Liver (tissue), 8 donors: ENCODE measurements at regions not wholly inside any gene's neighbourhood (a gene's known extent, or its start where the extent isn't known, plus 50 kb on each side); places are given as distances from the start of the nearest gene placed in this dataset.

Experiments
- DNase-seq: peaks from one replicate; pipeline ENCODE4 v3.0.0-alpha.2; 2017; ENCODE audit warnings: low spot score
- H3K27ac ChIP-seq, 2 donors: one replicate each; pipeline ENCODE4 v1.7.0; 2013; ENCODE audit warnings: inconsistent platforms in 2 of 2, low read length in 2 of 2, control low read depth in 1 of 2, low read depth in 1 of 2, mild to moderate bottlenecking in 1 of 2
- H3K27me3 ChIP-seq, 4 donors: one replicate each; pipeline versions ENCODE4 v1.6.1 to v1.7.0; 2013; ENCODE audit warnings: low read length in 3 of 4, inconsistent platforms in 1 of 4, mild to moderate bottlenecking in 1 of 4, moderate library complexity in 1 of 4; ENCODE audit not compliant: control insufficient read depth in 4 of 4, insufficient read depth in 4 of 4
- H3K36me3 ChIP-seq, 4 donors: one replicate each; pipeline versions ENCODE4 v1.6.1 to v1.7.0; 2013; ENCODE audit warnings: low read length in 3 of 4, mild to moderate bottlenecking in 3 of 4, low read depth in 1 of 4, moderate library complexity in 1 of 4; ENCODE audit not compliant: control insufficient read depth in 4 of 4, insufficient read depth in 3 of 4
- H3K4me1 ChIP-seq, 4 donors: one replicate each; pipeline versions ENCODE4 v1.6.1 to v1.7.0; 2013; ENCODE audit warnings: low read length in 3 of 4, mild to moderate bottlenecking in 3 of 4, moderate library complexity in 1 of 4; ENCODE audit not compliant: control insufficient read depth in 4 of 4, insufficient read depth in 4 of 4
- H3K4me3 ChIP-seq, 3 donors: one replicate each; pipeline versions ENCODE4 v1.6.1 to v1.7.0; 2013; ENCODE audit warnings: low read length in 3 of 3, control low read depth in 1 of 3, low read depth in 1 of 3, mild to moderate bottlenecking in 1 of 3
- H3K9ac ChIP-seq, 2 donors: one replicate each; pipeline ENCODE4 v1.7.0; 2013; ENCODE audit warnings: low read length in 2 of 2, mild to moderate bottlenecking in 2 of 2, moderate library complexity in 2 of 2, control low read depth in 1 of 2, low read depth in 1 of 2
- H3K9me3 ChIP-seq, 4 donors: one replicate each; pipeline versions ENCODE4 v1.6.1 to v1.7.0; 2013; ENCODE audit warnings: low read length in 3 of 4; ENCODE audit not compliant: control insufficient read depth in 4 of 4
- ATF3 ChIP-seq: IDR thresholded peaks from 2 replicates; pipeline ENCODE4 v1.6.1; 2016; ENCODE audit warnings: antibody characterized with exemption
- FOXA1 ChIP-seq: IDR thresholded peaks from 2 replicates; pipeline ENCODE4 v1.6.1; 2016; ENCODE audit warnings: antibody characterized with exemption
- FOXA2 ChIP-seq: IDR thresholded peaks from 2 replicates; pipeline ENCODE4 v1.6.1; 2016; ENCODE audit warnings: antibody characterized with exemption
- GABPA ChIP-seq, 2 donors: IDR thresholded peaks in 1 of 2; conservative IDR thresholded peaks in 1 of 2; 2 replicates each; pipeline ENCODE4 v1.6.1; 2016; ENCODE audit warnings: antibody characterized with exemption in 2 of 2, mild to moderate bottlenecking in 1 of 2, moderate library complexity in 1 of 2
- HNF4A ChIP-seq, 2 donors: conservative IDR thresholded peaks; 2 replicates each; pipeline ENCODE4 v1.6.1; 2016; ENCODE audit warnings: antibody characterized with exemption in 2 of 2, mild to moderate bottlenecking in 2 of 2
- HNF4G ChIP-seq: IDR thresholded peaks from 2 replicates; pipeline ENCODE4 v1.6.1; 2016; ENCODE audit warnings: antibody characterized with exemption
- JUND ChIP-seq, 2 donors: IDR thresholded peaks; 2 replicates each; pipeline ENCODE4 v1.6.1; 2016; ENCODE audit warnings: antibody characterized with exemption in 2 of 2
- NR2F2 ChIP-seq: IDR thresholded peaks from 2 replicates; pipeline ENCODE4 v1.6.1; 2016; ENCODE audit warnings: antibody characterized with exemption
- RAD21 ChIP-seq, 2 donors: IDR thresholded peaks; 2 replicates each; pipeline ENCODE4 v1.6.1; 2016; ENCODE audit warnings: antibody characterized with exemption in 2 of 2, mild to moderate bottlenecking in 2 of 2
- REST ChIP-seq: IDR thresholded peaks from 2 replicates; pipeline ENCODE4 v1.6.1; 2016; ENCODE audit warnings: antibody characterized with exemption, mild to moderate bottlenecking
- RXRA ChIP-seq, 2 donors: IDR thresholded peaks; 2 replicates each; pipeline ENCODE4 v1.6.1; 2017 to 2018; ENCODE audit warnings: antibody characterized with exemption in 2 of 2, mild to moderate bottlenecking in 1 of 2
- SP1 ChIP-seq: IDR thresholded peaks from 2 replicates; pipeline ENCODE4 v1.6.1; 2018; ENCODE audit warnings: antibody characterized with exemption, mild to moderate bottlenecking
- TAF1 ChIP-seq: conservative IDR thresholded peaks from 2 replicates; pipeline ENCODE4 v1.6.1; 2016; ENCODE audit warnings: antibody characterized with exemption, mild to moderate bottlenecking
- YY1 ChIP-seq: IDR thresholded peaks from 2 replicates; pipeline ENCODE4 v1.6.1; 2016; ENCODE audit warnings: antibody characterized with exemption, mild to moderate bottlenecking
- WGBS: extraction: QIAGEN DNeasy Blood & Tissue Kit; methylation state at CpG from one replicate; pipeline ENCODE4 v1.1.7; 2013; 5-methylcytosine and 5-hydroxymethylcytosine counted together
- TF ChIP-seq, protein P1 (sequence below): IDR thresholded peaks from 2 replicates; pipeline ENCODE4 v1.6.1; 2016; ENCODE audit warnings: antibody characterized with exemption
- TF ChIP-seq, protein P2 (sequence below): IDR thresholded peaks from 2 replicates; pipeline ENCODE4 v1.6.1; 2016; ENCODE audit warnings: antibody characterized with exemption
- TF ChIP-seq, protein P3 (sequence below): fragments of 150-350 bp; IDR thresholded peaks from 2 replicates; pipeline ENCODE4 v1.5.1; 2017; ENCODE audit warnings: improper control_type of control experiment, low read depth, low read length; ENCODE audit not compliant: missing input control
- donor health status: healthy.
- donor health status: healthy.
- donor health status: healthy.
- donor health status: healthy.
- donor health status: healthy.

DNA sequence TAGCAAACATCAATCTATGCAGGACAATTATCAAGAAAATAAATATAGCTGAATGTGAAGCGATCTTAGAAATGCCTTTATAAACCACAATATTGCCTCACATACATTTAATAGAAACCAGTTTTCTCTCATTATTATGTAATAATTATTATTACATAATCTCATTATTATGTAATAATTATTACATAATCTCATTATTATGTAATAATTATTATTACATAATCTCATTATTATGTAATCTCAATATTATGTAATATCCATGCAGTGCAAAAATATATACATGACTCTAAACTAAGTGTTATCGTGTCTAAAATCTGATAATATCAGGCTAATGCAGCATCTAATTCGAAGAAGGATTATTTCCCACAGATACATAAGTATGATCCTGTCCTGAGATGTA is 563.9 kb upstream of the SEMA6A start:
- WGBS, result 87% methylated on average over 3 of the region's 3 CpGs
- DNase-seq, result no peak
- TF ChIP-seq GABPA (IDR thresholded peaks at IDR 0.05 in 1 of 2, conservative IDR thresholded peaks at IDR 0.05 in 1 of 2) (no peak), HNF4G (no peak), YY1 (no peak), ATF3 (no peak), RAD21 (IDR thresholded peaks at IDR 0.05) (no peak), FOXA1 (no peak), FOXA2 (no peak), REST (no peak), TAF1 (no peak)
- TF ChIP-seq, protein P1, sequence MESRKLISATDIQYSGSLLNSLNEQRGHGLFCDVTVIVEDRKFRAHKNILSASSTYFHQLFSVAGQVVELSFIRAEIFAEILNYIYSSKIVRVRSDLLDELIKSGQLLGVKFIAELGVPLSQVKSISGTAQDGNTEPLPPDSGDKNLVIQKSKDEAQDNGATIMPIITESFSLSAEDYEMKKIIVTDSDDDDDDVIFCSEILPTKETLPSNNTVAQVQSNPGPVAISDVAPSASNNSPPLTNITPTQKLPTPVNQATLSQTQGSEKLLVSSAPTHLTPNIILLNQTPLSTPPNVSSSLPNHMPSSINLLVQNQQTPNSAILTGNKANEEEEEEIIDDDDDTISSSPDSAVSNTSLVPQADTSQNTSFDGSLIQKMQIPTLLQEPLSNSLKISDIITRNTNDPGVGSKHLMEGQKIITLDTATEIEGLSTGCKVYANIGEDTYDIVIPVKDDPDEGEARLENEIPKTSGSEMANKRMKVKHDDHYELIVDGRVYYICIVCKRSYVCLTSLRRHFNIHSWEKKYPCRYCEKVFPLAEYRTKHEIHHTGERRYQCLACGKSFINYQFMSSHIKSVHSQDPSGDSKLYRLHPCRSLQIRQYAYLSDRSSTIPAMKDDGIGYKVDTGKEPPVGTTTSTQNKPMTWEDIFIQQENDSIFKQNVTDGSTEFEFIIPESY, result no peak
- TF ChIP-seq, protein P2, sequence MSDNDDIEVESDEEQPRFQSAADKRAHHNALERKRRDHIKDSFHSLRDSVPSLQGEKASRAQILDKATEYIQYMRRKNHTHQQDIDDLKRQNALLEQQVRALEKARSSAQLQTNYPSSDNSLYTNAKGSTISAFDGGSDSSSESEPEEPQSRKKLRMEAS, result no peak
- Histone ChIP-seq H3K9ac (no peak overlapping the region), H3K27ac (no peak overlapping the region), H3K4me1 (no peaks in the 10 kb centered on the region), H3K27me3 (peaks cover 0 to 3% (median 0%) of the 10 kb centered on the region in 4 donors), H3K9me3 (no peaks in the 10 kb centered on the region), H3K4me3 (no peak overlapping the region), H3K36me3 (no peaks in the 10 kb centered on the region)

DNA sequence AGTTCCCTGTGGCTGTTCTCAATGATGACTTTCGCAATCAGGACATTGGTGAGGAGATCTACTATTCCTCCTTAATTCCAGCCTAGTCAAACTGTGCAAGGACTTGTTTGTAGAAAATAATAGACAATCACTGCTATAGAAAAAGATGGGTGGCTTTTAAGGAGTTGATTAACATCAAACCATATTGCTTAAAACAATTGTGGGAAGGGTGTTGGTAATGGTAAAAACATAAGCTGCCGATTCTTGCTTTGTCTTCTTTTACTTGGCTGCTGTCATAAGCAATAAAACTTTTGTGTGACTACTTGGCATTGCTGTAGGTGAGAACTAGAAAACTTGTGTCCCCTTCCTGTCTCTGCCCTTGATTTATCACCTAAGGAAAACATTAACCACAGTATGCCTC is 561.2 kb upstream of the SEMA6A start:
- TF ChIP-seq ATF3, result no peak
- no peak for TF ChIP-seq GABPA (IDR thresholded peaks at IDR 0.05 in 1 of 2, conservative IDR thresholded peaks at IDR 0.05 in 1 of 2)
- TF ChIP-seq HNF4G, result no peak
- no peak for TF ChIP-seq TAF1
- no peak for TF ChIP-seq FOXA2
- TF ChIP-seq, protein P1, result no peak
- TF ChIP-seq JUND (IDR thresholded peaks at IDR 0.05), result no peak
- no peak for TF ChIP-seq FOXA1
- TF ChIP-seq HNF4A (conservative IDR thresholded peaks at IDR 0.05), result no peak
- no peak for TF ChIP-seq YY1
- TF ChIP-seq RAD21 (IDR thresholded peaks at IDR 0.05), result no peak
- no peak for TF ChIP-seq SP1
- TF ChIP-seq, protein P3, sequence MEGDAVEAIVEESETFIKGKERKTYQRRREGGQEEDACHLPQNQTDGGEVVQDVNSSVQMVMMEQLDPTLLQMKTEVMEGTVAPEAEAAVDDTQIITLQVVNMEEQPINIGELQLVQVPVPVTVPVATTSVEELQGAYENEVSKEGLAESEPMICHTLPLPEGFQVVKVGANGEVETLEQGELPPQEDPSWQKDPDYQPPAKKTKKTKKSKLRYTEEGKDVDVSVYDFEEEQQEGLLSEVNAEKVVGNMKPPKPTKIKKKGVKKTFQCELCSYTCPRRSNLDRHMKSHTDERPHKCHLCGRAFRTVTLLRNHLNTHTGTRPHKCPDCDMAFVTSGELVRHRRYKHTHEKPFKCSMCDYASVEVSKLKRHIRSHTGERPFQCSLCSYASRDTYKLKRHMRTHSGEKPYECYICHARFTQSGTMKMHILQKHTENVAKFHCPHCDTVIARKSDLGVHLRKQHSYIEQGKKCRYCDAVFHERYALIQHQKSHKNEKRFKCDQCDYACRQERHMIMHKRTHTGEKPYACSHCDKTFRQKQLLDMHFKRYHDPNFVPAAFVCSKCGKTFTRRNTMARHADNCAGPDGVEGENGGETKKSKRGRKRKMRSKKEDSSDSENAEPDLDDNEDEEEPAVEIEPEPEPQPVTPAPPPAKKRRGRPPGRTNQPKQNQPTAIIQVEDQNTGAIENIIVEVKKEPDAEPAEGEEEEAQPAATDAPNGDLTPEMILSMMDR, result no peak
- TF ChIP-seq NR2F2, result no peak
- TF ChIP-seq RXRA (IDR thresholded peaks at IDR 0.05), result no peak
- no peak overlapping the region for H3K27ac ChIP-seq
- WGBS, result 75% methylated on average over 2 of the region's 2 CpGs

More for the DNA sequence above, 561.2 kb upstream of the SEMA6A start:
- H3K27me3 ChIP-seq, result peaks cover 0 to 3% (median 0%) of the 10 kb centered on the region in 4 donors
- no peaks in the 10 kb centered on the region for H3K9me3 ChIP-seq
- H3K4me1 ChIP-seq, result no peaks in the 10 kb centered on the region
- DNase-seq, result no peak
- H3K9ac ChIP-seq, result no peak overlapping the region
- no peak overlapping the region for H3K4me3 ChIP-seq
- no peaks in the 10 kb centered on the region for H3K36me3 ChIP-seq
